ENCODE measurements at regions not wholly inside any gene's neighbourhood (a gene's known extent, or its start where the extent isn't known, plus 50 kb on each side); places are given as distances from the start of the nearest gene placed in this dataset.
"Not testable (repeated sequence)": the region's sequence is repeated elsewhere in the genome, so short reads cannot be mapped to it uniquely, and the experiment has no call there.

- no peak for DNase-seq (ENCODE audit: low read depth)
Observed at GRCh38 chr10:15430969-15431771, 60.1 kb upstream of the FAM171A1 start.

GRCh38 chr10:15428681-15429080 is 57.6 kb upstream of the FAM171A1 start:
- no peak for DNase-seq (ENCODE audit: low read depth)

GRCh38 chr10:15427843-15428414 is 56.8 kb upstream of the FAM171A1 start:
- peak; percentile 29 for DNase-seq (ENCODE audit: low read depth)

DNA sequence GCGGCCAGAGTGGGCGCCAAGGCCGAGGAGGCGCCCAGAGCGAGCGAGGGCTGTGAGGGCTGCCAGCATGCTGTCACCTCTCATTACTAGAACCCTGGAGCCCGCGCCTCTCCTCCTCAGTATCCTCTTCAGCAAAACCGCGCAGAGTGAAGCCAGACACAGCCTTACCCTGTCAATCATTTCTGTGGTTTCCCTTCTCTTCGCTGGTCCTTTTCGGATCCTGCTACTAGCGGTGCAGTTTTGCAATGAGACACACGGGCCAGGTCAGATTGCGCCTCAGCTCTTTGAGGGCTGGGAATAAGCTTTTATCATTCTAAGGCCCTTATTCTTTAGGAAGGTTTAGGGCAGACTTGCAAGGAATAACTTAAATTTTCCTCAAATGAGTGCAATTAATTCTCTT is 55.5 kb upstream of the FAM171A1 start:
- no peak for DNase-seq (ENCODE audit: low read depth)

DNA sequence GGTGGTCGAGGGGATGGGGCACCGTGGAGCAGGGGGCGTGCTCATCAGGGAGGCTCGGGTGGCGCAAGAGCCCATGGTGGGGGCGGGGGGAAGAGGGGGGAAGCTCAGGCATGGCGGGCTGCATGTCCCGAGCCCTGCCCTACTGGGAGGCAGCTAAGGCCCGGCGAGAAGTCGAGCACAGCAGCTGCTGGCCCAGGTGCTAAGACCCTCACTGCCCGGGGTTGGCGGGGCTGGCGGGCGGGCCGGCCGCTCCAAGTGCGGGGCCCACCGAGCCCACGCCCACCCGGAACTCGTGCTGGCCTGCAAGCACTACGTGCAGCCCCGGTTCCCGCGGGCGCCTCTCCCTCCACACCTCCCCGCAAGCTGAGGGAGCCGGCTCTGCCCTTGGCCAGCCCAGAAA is 55.0 kb upstream of the FAM171A1 start:
- DNase-seq (ENCODE audit: low read depth), result no peak

- not testable (repeated sequence) for DNase-seq (ENCODE audit: low read depth)
Observed at GRCh38 chr10:15421875-15422274, 50.8 kb upstream of the FAM171A1 start.

Measured in Daoy (cell line).